Activated CD8-positive, alpha-beta T cell treated with anti-CD3 and anti-CD28 coated beads for 36 hours (primary cell): ENCODE measurements at regions not wholly inside any gene's neighbourhood (a gene's known extent, or its start where the extent isn't known, plus 50 kb on each side); places are given as distances from the start of the nearest gene placed in this dataset.

Source experiments
- ATAC-seq: fragments of 200-7000 bp; cut with Tn5 transposase; one replicate; pipeline ENCODE4 v1.10.0; 2021; ENCODE audit warnings: mild to moderate bottlenecking, moderate library complexity
- CTCF ChIA-PET: fragments of 350-600 bp; sonication (Branson Sonifier 250); formaldehyde crosslinking; loops from one replicate; lab custom pipeline; 2021; ENCODE audit warnings: antibody characterized with exemption; lab: Charles Lee
- POLR2A ChIA-PET: fragments of 350-600 bp; sonication (Branson Sonifier 250); formaldehyde crosslinking; loops from one replicate; lab custom pipeline; 2021; ENCODE audit warnings: antibody characterized with exemption; lab: Charles Lee
- DNase-seq: peaks from one replicate; pipeline ENCODE4 v3.0.0-alpha.2; 2020
- H3K27ac Mint-ChIP-seq: one replicate; pipeline ENCODE4 v1.8.0; 2021; ENCODE audit warnings: mild to moderate bottlenecking, mixed read lengths
- H3K27me3 Mint-ChIP-seq: one replicate; pipeline ENCODE4 v1.8.0; 2021; ENCODE audit warnings: mixed read lengths
- H3K36me3 Mint-ChIP-seq: one replicate; pipeline ENCODE4 v1.8.0; 2021; ENCODE audit warnings: low read depth, mixed read lengths
- H3K4me1 Mint-ChIP-seq: one replicate; pipeline ENCODE4 v1.8.0; 2021; ENCODE audit warnings: low read depth, mixed read lengths
- H3K4me3 Mint-ChIP-seq: one replicate; pipeline ENCODE4 v1.8.0; 2021; ENCODE audit warnings: mild to moderate bottlenecking, moderate library complexity, mixed read lengths
- H3K9me3 Mint-ChIP-seq: one replicate; pipeline ENCODE4 v1.8.0; 2021; ENCODE audit warnings: mixed read lengths
- intact Hi-C: fragments of 100-400 bp; cut with micrococcal nuclease; formaldehyde crosslinking; loops from one replicate; pipeline ENCODE4 v1.10.0; 2022
- TF ChIP-seq, protein P1 (sequence below): fragments of 200-600 bp; IDR thresholded peaks from one replicate; pipeline ENCODE4 v1.8.0; 2022; ENCODE audit warnings: antibody characterized with exemption, mild to moderate bottlenecking

GRCh38 chr6:113457198-113457597 lies 399.9 kb upstream of the MARCKS start:
- Mint-ChIP-seq H3K4me1 (no peaks in the 10 kb centered on the region), H3K4me3 (no peak overlapping the region), H3K36me3 (no peaks in the 10 kb centered on the region), H3K27ac (no peak overlapping the region), H3K27me3 (peaks cover 6% of the 10 kb centered on the region), H3K9me3 (no peaks in the 10 kb centered on the region)
- TF ChIP-seq, protein P1, sequence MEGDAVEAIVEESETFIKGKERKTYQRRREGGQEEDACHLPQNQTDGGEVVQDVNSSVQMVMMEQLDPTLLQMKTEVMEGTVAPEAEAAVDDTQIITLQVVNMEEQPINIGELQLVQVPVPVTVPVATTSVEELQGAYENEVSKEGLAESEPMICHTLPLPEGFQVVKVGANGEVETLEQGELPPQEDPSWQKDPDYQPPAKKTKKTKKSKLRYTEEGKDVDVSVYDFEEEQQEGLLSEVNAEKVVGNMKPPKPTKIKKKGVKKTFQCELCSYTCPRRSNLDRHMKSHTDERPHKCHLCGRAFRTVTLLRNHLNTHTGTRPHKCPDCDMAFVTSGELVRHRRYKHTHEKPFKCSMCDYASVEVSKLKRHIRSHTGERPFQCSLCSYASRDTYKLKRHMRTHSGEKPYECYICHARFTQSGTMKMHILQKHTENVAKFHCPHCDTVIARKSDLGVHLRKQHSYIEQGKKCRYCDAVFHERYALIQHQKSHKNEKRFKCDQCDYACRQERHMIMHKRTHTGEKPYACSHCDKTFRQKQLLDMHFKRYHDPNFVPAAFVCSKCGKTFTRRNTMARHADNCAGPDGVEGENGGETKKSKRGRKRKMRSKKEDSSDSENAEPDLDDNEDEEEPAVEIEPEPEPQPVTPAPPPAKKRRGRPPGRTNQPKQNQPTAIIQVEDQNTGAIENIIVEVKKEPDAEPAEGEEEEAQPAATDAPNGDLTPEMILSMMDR = no peak
- intact Hi-C loops = no loop called here
- DNase-seq = no peak
- ChIA-PET POLR2A (no interaction called here), CTCF (no interaction called here)
- ATAC-seq = no peak

GRCh38 chr6:113457751-113458150 lies 399.4 kb upstream of the MARCKS start:
- Mint-ChIP-seq H3K9me3 (no peaks in the 10 kb centered on the region), H3K36me3 (no peaks in the 10 kb centered on the region), H3K27me3 (peaks cover 6% of the 10 kb centered on the region), H3K27ac (no peak overlapping the region), H3K4me1 (no peaks in the 10 kb centered on the region), H3K4me3 (no peak overlapping the region)
- ATAC-seq = no peak
- ChIA-PET POLR2A (no interaction called here), CTCF (no interaction called here)
- no peak for DNase-seq
- TF ChIP-seq, protein P1 = no peak
- intact Hi-C loops = no loop called here

DNA sequence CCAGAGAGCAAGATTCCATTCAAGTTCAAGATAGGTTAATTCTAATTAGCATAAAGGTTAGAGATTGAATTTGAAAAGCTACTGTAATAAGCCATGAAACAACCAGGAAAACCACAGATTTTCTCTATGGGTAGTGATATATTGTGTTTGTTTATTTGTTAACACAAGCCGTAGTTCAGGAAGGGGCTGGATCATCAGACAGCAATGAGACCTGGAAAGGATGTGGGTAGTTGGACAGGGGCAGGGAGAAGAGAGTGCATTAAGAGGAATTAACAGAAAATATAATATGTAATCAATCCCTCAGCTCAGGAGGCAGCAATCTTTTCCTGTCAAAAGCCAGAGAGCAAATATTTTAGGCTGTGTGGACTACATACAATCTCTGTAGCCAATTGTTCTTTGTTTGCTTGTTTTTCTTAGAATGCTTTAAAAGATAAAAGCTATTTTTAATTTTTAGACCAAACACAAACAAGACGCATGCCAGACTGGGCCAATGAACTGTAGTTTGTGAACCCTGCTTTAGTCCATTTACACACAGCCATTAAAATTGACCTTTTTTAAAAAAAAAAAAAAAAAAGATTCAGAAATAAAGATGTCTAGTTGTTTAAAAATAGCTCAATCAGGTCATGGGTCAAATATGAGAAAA lies 398.7 kb upstream of the MARCKS start:
- POLR2A ChIA-PET = no interaction called here
- no peak for ATAC-seq
- H3K4me3 Mint-ChIP-seq = no peak overlapping the region
- CTCF ChIA-PET = no interaction called here
- H3K4me1 Mint-ChIP-seq = no peaks in the 10 kb centered on the region
- no peaks in the 10 kb centered on the region for H3K9me3 Mint-ChIP-seq
- intact Hi-C loops = no loop called here
- H3K36me3 Mint-ChIP-seq = no peaks in the 10 kb centered on the region
- H3K27me3 Mint-ChIP-seq = peaks cover 4% of the 10 kb centered on the region
- no peak for DNase-seq
- TF ChIP-seq, protein P1 = no peak
- no peak overlapping the region for H3K27ac Mint-ChIP-seq

DNA sequence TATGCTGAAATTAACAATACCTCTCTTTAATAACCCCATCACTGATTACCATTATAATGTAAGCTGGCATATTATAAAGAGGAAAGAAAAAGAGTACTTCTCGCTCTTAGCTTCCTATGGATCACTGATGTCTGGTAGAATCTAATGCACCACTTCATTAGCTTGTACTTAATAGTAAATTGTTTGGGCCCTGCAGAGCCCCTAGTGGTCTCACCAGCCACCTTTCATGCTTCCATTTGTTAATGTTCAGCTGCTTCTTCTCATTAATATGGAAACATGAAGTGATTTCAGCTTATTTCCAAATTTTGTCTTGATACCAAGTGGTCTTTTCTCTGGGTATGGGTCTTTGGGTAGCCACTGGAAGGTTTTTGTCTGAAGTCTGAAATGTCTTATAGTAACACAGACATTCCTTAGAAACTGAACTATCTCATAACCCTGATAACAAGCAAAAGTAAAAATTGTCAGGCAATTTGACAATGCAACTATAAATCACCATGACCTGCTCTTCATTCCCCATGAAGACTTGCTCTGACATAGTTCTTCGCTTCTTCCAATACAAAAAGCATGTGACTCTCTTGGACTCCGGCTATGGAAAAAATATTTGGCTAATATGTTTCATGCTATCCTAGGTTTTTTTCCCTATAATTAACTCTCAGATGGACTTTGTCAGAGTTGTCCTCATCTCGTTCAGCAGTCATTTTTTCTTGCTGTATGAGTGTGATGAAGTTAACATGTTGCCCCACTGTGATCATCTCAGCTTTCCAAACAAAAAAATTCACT lies 395.8 kb upstream of the MARCKS start:
- no peak overlapping the region for H3K27ac Mint-ChIP-seq
- intact Hi-C loops = no loop called here
- ChIA-PET CTCF (interaction anchor here (0.8 kb wide), 1 partner anchor 9 kb away, joined by 3 read pairs; no protein-coding TSS in a partner anchor), POLR2A (no interaction called here)
- no peaks in the 10 kb centered on the region for H3K27me3 Mint-ChIP-seq
- no peak for ATAC-seq
- H3K9me3 Mint-ChIP-seq = no peaks in the 10 kb centered on the region
- no peaks in the 10 kb centered on the region for H3K36me3 Mint-ChIP-seq
- H3K4me1 Mint-ChIP-seq = no peaks in the 10 kb centered on the region
- H3K4me3 Mint-ChIP-seq = no peak overlapping the region
- DNase-seq = no peak
- TF ChIP-seq, protein P1 = no peak

DNA sequence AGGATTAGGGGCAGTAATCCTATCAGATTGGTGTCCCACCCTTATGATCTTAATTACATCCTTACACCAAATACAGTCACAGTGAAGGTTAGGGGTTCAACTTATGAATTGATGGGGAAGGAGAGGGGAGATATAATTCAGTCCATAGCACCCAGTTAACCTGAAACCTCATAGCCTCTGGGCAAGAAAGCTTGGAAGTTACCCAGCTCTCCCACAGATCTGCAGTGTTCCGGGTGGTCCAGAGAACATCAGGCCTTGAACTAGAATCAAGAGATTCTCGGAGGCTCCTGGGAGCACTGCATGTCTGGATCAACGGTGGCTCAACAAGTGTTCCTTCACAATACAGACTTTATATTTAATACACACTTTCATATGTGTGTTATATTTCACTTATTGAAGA lies 392.6 kb upstream of the MARCKS start:
- ATAC-seq (no peak), DNase-seq (no peak)
- Mint-ChIP-seq H3K4me1 (no peaks in the 10 kb centered on the region), H3K9me3 (peaks cover 2% of the 10 kb centered on the region), H3K27me3 (no peaks in the 10 kb centered on the region), H3K4me3 (no peak overlapping the region), H3K27ac (no peak overlapping the region), H3K36me3 (no peaks in the 10 kb centered on the region)
- ChIA-PET POLR2A (no interaction called here), CTCF (no interaction called here)
- TF ChIP-seq, protein P1 = no peak
- intact Hi-C loops = no loop called here
